ENCODE measurements at regions not wholly inside any gene's neighbourhood (a gene's known extent, or its start where the extent isn't known, plus 50 kb on each side); places are given as distances from the start of the nearest gene placed in this dataset.
"Not testable (repeated sequence)": the region's sequence is repeated elsewhere in the genome, so short reads cannot be mapped to it uniquely, and the experiment has no call there.

- DNase-seq, result no peak
Observed at GRCh38 chr18:65620076-65620696, 130.6 kb upstream of the CDH7 start.

DNA sequence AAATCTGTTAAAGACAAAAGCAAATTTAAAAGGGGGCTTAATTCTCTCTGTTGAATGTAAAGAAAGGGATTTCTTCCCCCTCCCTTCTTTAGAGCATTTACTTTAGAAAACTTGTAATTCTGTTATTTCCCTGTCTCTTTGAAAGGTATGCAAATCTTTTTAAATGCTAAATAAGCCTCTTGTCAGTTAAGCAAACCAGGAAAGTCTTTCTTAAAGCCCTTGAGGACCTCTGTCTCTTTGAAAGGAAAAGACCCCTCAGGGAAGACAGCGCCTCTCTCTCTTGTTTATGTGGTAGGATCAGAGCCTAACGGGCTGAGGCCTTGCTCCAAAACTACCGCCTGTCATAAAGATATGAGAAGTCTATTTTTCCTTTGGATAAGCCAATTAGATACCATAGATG, 139.9 kb upstream of the CDH7 start:
- Histone ChIP-seq H3K4me1 (no peaks in the 10 kb centered on the region), H3K27ac (no peak overlapping the region), H3K9me3 (no peaks in the 10 kb centered on the region), H3K36me3 (no peaks in the 10 kb centered on the region), H3K9ac (ENCODE audit: low read depth in 2 of 2, low read length in 2 of 2) (no peak overlapping the region), H3K27me3 (no peaks in the 10 kb centered on the region), H3K4me3 (no peak overlapping the region)
- TF ChIP-seq CTCF (IDR thresholded peaks at IDR 0.05), result no peak
- DNase-seq, result no peak
- intact Hi-C loops (cut with DNase I), result no loop called here

More at GRCh38 chr18:65620076-65620696, 130.6 kb upstream of the CDH7 start:
- no peak overlapping the region for H3K27ac ChIP-seq
- no peaks in the 10 kb centered on the region for H3K27me3 ChIP-seq
- H3K9me3 ChIP-seq, result no peaks in the 10 kb centered on the region
- no peaks in the 10 kb centered on the region for H3K36me3 ChIP-seq
- TF ChIP-seq CTCF (IDR thresholded peaks at IDR 0.05), result no peak
- no peak overlapping the region for H3K4me3 ChIP-seq
- H3K9ac ChIP-seq (ENCODE audit: low read depth in 2 of 2, low read length in 2 of 2), result no peak overlapping the region
- intact Hi-C loops (cut with DNase I), result no loop called here
- no peaks in the 10 kb centered on the region for H3K4me1 ChIP-seq

GRCh38 chr18:65608471-65608870, 142.3 kb upstream of the CDH7 start:
- no peak for DNase-seq
- Histone ChIP-seq H3K4me1 (no peaks in the 10 kb centered on the region), H3K27me3 (no peaks in the 10 kb centered on the region), H3K36me3 (no peaks in the 10 kb centered on the region), H3K9me3 (no peaks in the 10 kb centered on the region), H3K4me3 (no peak overlapping the region), H3K27ac (no peak overlapping the region), H3K9ac (ENCODE audit: low read depth in 2 of 2, low read length in 2 of 2) (no peak overlapping the region)
- intact Hi-C loops (cut with DNase I), result no loop called here
- no peak for TF ChIP-seq CTCF (IDR thresholded peaks at IDR 0.05)

DNA sequence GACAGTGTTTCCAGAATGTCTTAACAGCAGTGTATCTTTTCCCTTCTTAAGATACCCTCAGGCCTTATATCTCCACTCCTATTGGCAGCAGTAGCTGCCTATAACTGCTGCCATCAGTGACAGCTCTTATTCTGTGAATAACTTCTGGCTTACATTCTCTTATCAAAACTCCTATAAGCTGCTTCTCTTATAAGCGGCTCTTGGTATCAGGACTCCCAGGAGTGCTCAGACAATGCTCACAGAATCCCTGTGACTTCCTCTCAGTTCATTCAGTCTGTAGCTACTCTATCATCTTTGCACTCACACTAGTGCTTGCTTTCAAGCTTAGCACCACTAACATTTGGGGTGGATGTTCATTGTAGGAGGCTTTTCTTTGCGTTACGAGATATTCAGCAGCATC, 143.7 kb upstream of the CDH7 start:
- Histone ChIP-seq H3K9ac (ENCODE audit: low read depth in 2 of 2, low read length in 2 of 2) (no peak overlapping the region), H3K36me3 (no peaks in the 10 kb centered on the region), H3K4me3 (no peak overlapping the region), H3K27ac (no peak overlapping the region), H3K4me1 (no peaks in the 10 kb centered on the region), H3K27me3 (no peaks in the 10 kb centered on the region), H3K9me3 (no peaks in the 10 kb centered on the region)
- no peak for TF ChIP-seq CTCF (IDR thresholded peaks at IDR 0.05)
- no peak for DNase-seq
- intact Hi-C loops (cut with DNase I), result no loop called here

DNA sequence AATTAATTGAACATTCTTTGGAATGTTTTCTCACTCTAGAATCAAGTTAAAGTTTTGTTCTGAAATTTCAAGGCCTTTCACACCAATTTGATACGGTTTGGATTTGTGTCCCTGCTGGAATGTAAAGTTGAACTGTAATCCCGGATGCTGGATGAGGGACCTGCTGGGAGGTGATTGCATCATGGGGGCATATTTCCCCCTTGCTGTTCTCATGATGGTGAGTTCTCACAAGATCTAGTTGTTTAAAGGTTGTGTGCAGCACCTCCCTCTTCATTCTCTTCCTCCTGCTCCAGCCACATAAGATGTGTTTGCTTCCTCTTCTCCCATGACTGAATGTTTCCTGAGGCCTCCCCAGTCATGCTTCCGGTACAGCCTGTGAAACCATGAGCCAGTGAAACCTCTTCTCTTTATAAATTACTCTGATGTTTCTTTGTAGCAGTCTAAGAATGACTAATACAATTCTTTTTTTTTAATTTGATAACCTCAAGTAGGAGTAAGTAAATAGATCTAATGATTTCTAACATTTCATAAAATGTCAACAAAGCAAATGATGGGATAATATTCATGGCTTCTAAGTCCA, 144.2 kb upstream of the CDH7 start:
- no peak for DNase-seq
- H3K4me1 ChIP-seq, result no peaks in the 10 kb centered on the region
- no peak for TF ChIP-seq CTCF (IDR thresholded peaks at IDR 0.05)
- no peak overlapping the region for H3K27ac ChIP-seq
- no peaks in the 10 kb centered on the region for H3K27me3 ChIP-seq
- H3K36me3 ChIP-seq, result no peaks in the 10 kb centered on the region
- H3K9me3 ChIP-seq, result no peaks in the 10 kb centered on the region
- H3K4me3 ChIP-seq, result no peak overlapping the region
- intact Hi-C loops (cut with DNase I), result no loop called here
- no peak overlapping the region for H3K9ac ChIP-seq (ENCODE audit: low read depth in 2 of 2, low read length in 2 of 2)

DNA sequence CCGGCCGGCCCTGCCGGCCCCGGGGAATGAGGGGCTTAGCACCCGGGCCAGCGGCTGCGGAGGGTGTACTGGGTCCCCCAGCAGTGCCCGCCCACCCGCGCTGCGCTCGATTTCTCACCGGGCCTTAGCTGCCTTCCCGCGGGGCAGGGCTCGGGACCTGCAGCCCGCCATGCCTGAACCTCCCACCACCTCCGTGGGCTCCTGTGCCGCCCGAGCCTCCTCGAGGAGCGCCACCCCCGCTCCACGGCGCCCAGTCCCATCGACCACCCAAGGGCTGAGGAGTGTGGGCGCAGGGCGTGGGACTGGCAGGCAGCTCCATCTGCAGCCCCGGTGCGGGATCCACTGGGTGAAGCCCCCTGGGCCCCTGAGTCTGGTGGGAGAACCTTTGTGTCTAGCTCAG, 145.5 kb upstream of the CDH7 start:
- intact Hi-C loops (cut with DNase I); H3K4me1 ChIP-seq; H3K36me3 ChIP-seq; H3K9me3 ChIP-seq; H3K27me3 ChIP-seq; H3K4me3 ChIP-seq; H3K27ac ChIP-seq; DNase-seq; H3K9ac ChIP-seq (ENCODE audit: low read depth in 2 of 2, low read length in 2 of 2): not testable (repeated sequence)

All from colonic mucosa (tissue), 4 donors.